ENCODE measurements at regions not wholly inside any gene's neighbourhood (a gene's known extent, or its start where the extent isn't known, plus 50 kb on each side); places are given as distances from the start of the nearest gene placed in this dataset.

GRCh38 chrX:104329731-104330130 lies 75.0 kb upstream of the ESX1 start:
- TF ChIP-seq CTCF (conservative IDR thresholded peaks at IDR 0.05; ENCODE audit: low read depth, low read length), result no peak
- TF ChIP-seq EZH2 (IDR thresholded peaks at IDR 0.05; ENCODE audit: borderline replicate concordance, low read depth, low read length, poor library complexity, severe bottlenecking), result no peak
